H1 (cell line): ENCODE measurements at regions not wholly inside any gene's neighbourhood (a gene's known extent, or its start where the extent isn't known, plus 50 kb on each side); places are given as distances from the start of the nearest gene placed in this dataset.

ENCODE experiments used
- CHD7 ChIP-seq: fragments of 300-600 bp; sonication (generic); IDR thresholded peaks from 2 replicates; pipeline ENCODE4 v1.7.1; 2012; ENCODE audit warnings: low read length, moderate library complexity, mild to moderate bottlenecking, inconsistent platforms; ENCODE audit not compliant: insufficient replicate concordance
- RAD21 ChIP-seq, 2 experiments: IDR thresholded peaks in 1 of 2; conservative IDR thresholded peaks in 1 of 2; 2 replicates each; pipeline ENCODE4 v1.6.1; 2011; ENCODE audit warnings: low read depth in 2 of 2, low read length in 2 of 2, improper control_type of control experiment in 1 of 2, inconsistent platforms in 1 of 2, mild to moderate bottlenecking in 1 of 2, moderate library complexity in 1 of 2
- RBBP5 ChIP-seq: IDR thresholded peaks from 2 replicates; pipeline ENCODE4 v1.7.1; 2012; ENCODE audit warnings: low read depth, mild to moderate bottlenecking, inconsistent platforms, low read length, moderate library complexity, borderline replicate concordance
- RXRA ChIP-seq: IDR thresholded peaks from 2 replicates; pipeline ENCODE4 v1.6.1; 2011; ENCODE audit warnings: low read depth, mild to moderate bottlenecking, low read length, moderate library complexity; ENCODE audit not compliant: insufficient read depth
- ZNF274 ChIP-seq: IDR thresholded peaks from 2 replicates; pipeline ENCODE4 v1.7.0; 2012; ENCODE audit warnings: low read length, borderline replicate concordance; ENCODE audit errors: extremely low read depth

DNA sequence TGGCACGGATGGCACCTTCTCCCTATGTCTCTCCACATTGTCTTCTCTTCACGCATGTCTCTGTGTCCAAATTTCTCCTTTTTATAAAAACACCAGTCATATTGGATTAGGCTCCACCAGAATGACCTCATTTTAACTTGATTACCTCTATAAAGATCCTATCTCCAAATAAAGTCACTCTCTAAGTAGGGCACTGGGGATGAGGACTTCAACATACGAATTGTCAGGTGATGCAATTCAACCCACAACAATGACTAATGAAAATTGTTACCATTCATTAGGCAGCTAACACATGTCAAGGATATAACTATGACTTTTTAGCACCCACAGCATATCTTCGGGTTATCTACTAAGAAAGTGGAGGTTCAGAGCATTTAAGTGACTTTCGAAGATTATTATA lies 55.5 kb upstream of the USP47 start (continued):
- TF ChIP-seq CHD7 = no peak
- no peak for TF ChIP-seq ZNF274
- TF ChIP-seq RBBP5 = no peak
- no peak for TF ChIP-seq RAD21 (IDR thresholded peaks at IDR 0.05 in 1 of 2, conservative IDR thresholded peaks at IDR 0.05 in 1 of 2; ENCODE audit: low read depth in 2 of 2, low read length in 2 of 2)
- TF ChIP-seq RXRA = no peak
